Spleen (tissue), 11 donors: ENCODE measurements at regions not wholly inside any gene's neighbourhood (a gene's known extent, or its start where the extent isn't known, plus 50 kb on each side); places are given as distances from the start of the nearest gene placed in this dataset.

ENCODE experiments used
- DNase-seq: peaks from one replicate; pipeline ENCODE4 v3.0.0-alpha.2; 2020
- H3K27ac ChIP-seq, 8 donors: fragments of 200-600 bp; sonication (generic) in 7 of 8; 1 replicate in 4 of 8; 2 replicates in 4 of 8; pipeline versions ENCODE4 v1.5.0 to v1.8.0; 2016 to 2021; ENCODE audit warnings: inconsistent platforms in 4 of 8, mild to moderate bottlenecking in 4 of 8, moderate library complexity in 1 of 8
- H3K27me3 ChIP-seq, 7 donors: fragments of 200-600 bp; sonication (generic) in 6 of 7; replicated peaks in 1 of 7; 1 replicate in 4 of 7; 2 replicates in 3 of 7; pipeline versions ENCODE4 v1.5.0 to v1.8.0; 2016 to 2021; ENCODE audit warnings: inconsistent platforms in 3 of 7, mild to moderate bottlenecking in 1 of 7
- H3K36me3 ChIP-seq, 6 donors: fragments of 200-600 bp; sonication (generic) in 5 of 6; 1 replicate in 4 of 6; 2 replicates in 2 of 6; pipeline versions ENCODE4 v1.5.0 to v1.8.0; 2016 to 2021; ENCODE audit warnings: inconsistent platforms in 2 of 6
- H3K4me1 ChIP-seq, 6 donors: fragments of 200-600 bp; sonication (generic) in 5 of 6; 1 replicate in 3 of 6; 2 replicates in 3 of 6; pipeline versions ENCODE4 v1.5.0 to v1.8.0; 2016 to 2021; ENCODE audit warnings: inconsistent platforms in 3 of 6
- H3K4me3 ChIP-seq, 8 donors: fragments of 200-600 bp; sonication (generic) in 7 of 8; 1 replicate in 4 of 8; 2 replicates in 4 of 8; pipeline versions ENCODE4 v1.5.0 to v1.8.0; 2016 to 2021; ENCODE audit warnings: inconsistent platforms in 4 of 8, mild to moderate bottlenecking in 4 of 8, moderate library complexity in 2 of 8
- H3K9me3 ChIP-seq, 8 donors: fragments of 200-600 bp; sonication (generic) in 7 of 8; 1 replicate in 4 of 8; 2 replicates in 4 of 8; pipeline versions ENCODE4 v1.5.0 to v1.8.0; 2016 to 2021; ENCODE audit warnings: inconsistent platforms in 4 of 8
- CTCF ChIP-seq, 11 experiments: fragments of 200-600 bp in 7 of 11; fragments of 450-650 bp in 4 of 11; sonication (generic) in 4 of 11; IDR thresholded peaks in 8 of 11; conservative IDR thresholded peaks in 3 of 11; 1 replicate in 7 of 11; 2 replicates in 4 of 11; pipeline versions ENCODE4 v1.4.0 to v1.8.0; 2016 to 2021; ENCODE audit warnings: antibody characterized with exemption in 11 of 11, inconsistent platforms in 4 of 11, mild to moderate bottlenecking in 1 of 11
- POLR2A ChIP-seq, 3 donors: fragments of 450-650 bp; IDR thresholded peaks; one replicate each; pipeline ENCODE4 v1.5.1; 2017; ENCODE audit warnings: antibody characterized with exemption in 3 of 3, mild to moderate bottlenecking in 1 of 3
- POLR2AphosphoS5 ChIP-seq, 3 donors: sonication (generic); formaldehyde crosslinking; IDR thresholded peaks; one replicate each; pipeline ENCODE4 v1.5.1; 2017; ENCODE audit warnings: antibody characterized with exemption in 3 of 3
- WGBS, 5 donors: extraction: QIAGEN DNeasy Blood & Tissue Kit in 3 of 5; methylation state at CpG; one replicate each; pipeline versions ENCODE4 v1.1.5 to v1.1.7; 2013 to 2018; 5-methylcytosine and 5-hydroxymethylcytosine counted together
- intact Hi-C: fragments of 100-400 bp; cut with DNase I; formaldehyde crosslinking; loops from one replicate; pipeline ENCODE4 v1.15.0; 2023; ENCODE audit warnings: low total_unique reads
- donor health status: healthy with polysubstance abuse.
- donor health status: DM: no; HTN: no; CAD: no; lungs with moderate emphysema.
- donor health status: DM: no; HTN: no; CAD: no.
- donor health status: Bipolar disorder and iron deficiency.
- donor health status: healthy.
- donor health status: DM: no; HTN: no; CAD: no.
- donor health status: DM: yes; HTN: yes; CAD: no.

DNA sequence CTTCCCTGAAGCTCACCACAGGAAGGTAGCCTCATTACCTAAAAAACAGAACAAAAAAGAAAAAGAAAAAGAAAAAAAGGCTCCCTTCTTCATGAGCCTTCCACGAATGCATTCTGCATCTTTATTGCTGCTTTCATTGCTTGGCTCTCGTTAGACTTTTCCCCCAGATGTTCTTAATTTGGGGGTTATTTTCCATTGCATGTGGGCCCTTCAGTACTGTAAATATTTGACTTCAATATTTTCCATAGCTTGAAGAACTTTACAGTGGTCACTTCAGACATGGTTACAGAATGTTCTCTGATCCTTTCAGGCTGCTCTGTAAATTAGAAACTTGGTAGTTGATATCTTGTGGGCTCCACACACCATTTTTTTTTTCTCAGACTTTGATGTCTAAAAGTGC, 65.6 kb upstream of the COPS8 start:
- WGBS, 5 donors, result 32 to 59% (median 42%) methylated on average over 2 of the region's 2 CpGs
- Histone ChIP-seq H3K4me3 (no peak overlapping the region), H3K9me3 (peaks cover 0 to 7% (median 4%) of the 10 kb centered on the region in 8 donors), H3K36me3 (no peaks in the 10 kb centered on the region), H3K27ac (no peak overlapping the region), H3K27me3 (no peaks in the 10 kb centered on the region), H3K4me1 (no peaks in the 10 kb centered on the region)
- DNase-seq, result no peak
- intact Hi-C loops, result loop anchor here (10.0 kb wide), 2 partner anchors 305 to 445 kb away; no protein-coding TSS in a partner anchor
- no peak for TF ChIP-seq POLR2A (IDR thresholded peaks at IDR 0.05)
- no peak for TF ChIP-seq CTCF (IDR thresholded peaks at IDR 0.05 in 8 of 11, conservative IDR thresholded peaks at IDR 0.05 in 3 of 11)
- TF ChIP-seq POLR2AphosphoS5 (IDR thresholded peaks at IDR 0.05), result no peak

DNA sequence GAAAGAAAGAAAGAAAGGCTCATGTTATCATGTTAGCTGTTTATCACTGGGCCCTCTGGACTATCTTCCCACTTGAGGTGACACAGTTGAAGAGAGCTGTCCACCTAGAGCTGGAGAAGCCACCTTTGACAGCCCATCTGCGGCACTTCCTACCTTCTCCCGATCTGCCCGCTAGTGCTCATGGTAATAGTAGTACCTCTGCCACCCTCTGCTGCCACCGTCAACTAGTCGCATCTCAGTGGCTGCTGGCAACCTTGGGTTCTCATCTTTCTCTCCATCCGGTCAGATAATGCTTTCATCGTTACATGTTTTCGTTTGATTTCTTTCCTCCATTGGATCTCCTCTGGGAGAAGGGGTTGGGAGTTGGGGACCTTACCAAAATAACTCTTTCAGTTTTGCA, 63.2 kb upstream of the COPS8 start:
- H3K36me3 ChIP-seq, result no peaks in the 10 kb centered on the region
- intact Hi-C loops, result loop anchor here (10.0 kb wide), 2 partner anchors 308 to 448 kb away; no protein-coding TSS in a partner anchor
- DNase-seq, result no peak
- H3K27me3 ChIP-seq, result no peaks in the 10 kb centered on the region
- TF ChIP-seq POLR2A (IDR thresholded peaks at IDR 0.05) (no peak), POLR2AphosphoS5 (IDR thresholded peaks at IDR 0.05) (no peak), CTCF (IDR thresholded peaks at IDR 0.05 in 8 of 11, conservative IDR thresholded peaks at IDR 0.05 in 3 of 11) (no peak)
- 91 to 95% (median 93%) methylated on average over 8 of the region's 8 CpGs for WGBS, 5 donors
- peaks cover 0 to 7% (median 4%) of the 10 kb centered on the region in 8 donors for H3K9me3 ChIP-seq
- H3K4me1 ChIP-seq, result peaks cover 0 to 10% (median 4%) of the 10 kb centered on the region in 6 donors
- H3K4me3 ChIP-seq, result no peak overlapping the region
- H3K27ac ChIP-seq, result no peak overlapping the region

- TF ChIP-seq CTCF (IDR thresholded peaks at IDR 0.05 in 8 of 11, conservative IDR thresholded peaks at IDR 0.05 in 3 of 11), result no peak
- no peak for TF ChIP-seq POLR2AphosphoS5 (IDR thresholded peaks at IDR 0.05)
- TF ChIP-seq POLR2A (IDR thresholded peaks at IDR 0.05), result no peak
- peaks cover 0 to 7% (median 4%) of the 10 kb centered on the region in 8 donors for H3K9me3 ChIP-seq
- peaks cover 0 to 13% (median 4%) of the 10 kb centered on the region in 6 donors for H3K4me1 ChIP-seq
- H3K4me3 ChIP-seq, result no peak overlapping the region
- no peak for DNase-seq
- intact Hi-C loops, result loop anchor here (10.0 kb wide), 2 partner anchors 309 to 449 kb away; no protein-coding TSS in a partner anchor
- H3K27me3 ChIP-seq, result no peaks in the 10 kb centered on the region
- H3K36me3 ChIP-seq, result no peaks in the 10 kb centered on the region
- no peak overlapping the region for H3K27ac ChIP-seq
These were observed 61.4 kb upstream of the COPS8 start for GRCh38 chr2:237024255-237024654.

GRCh38 chr2:237025090-237025865, 60.4 kb upstream of the COPS8 start:
- Histone ChIP-seq H3K36me3 (no peaks in the 10 kb centered on the region), H3K4me1 (peaks cover 0 to 13% (median 4%) of the 10 kb centered on the region in 6 donors), H3K9me3 (peaks cover 0 to 7% (median 4%) of the 10 kb centered on the region in 8 donors), H3K27ac (no peak overlapping the region), H3K4me3 (no peak overlapping the region), H3K27me3 (no peaks in the 10 kb centered on the region)
- WGBS, 5 donors, result 82 to 91% (median 84%) methylated on average over 10 of the region's 10 CpGs
- intact Hi-C loops, result loop anchor here (10.0 kb wide), 2 partner anchors 310 to 450 kb away; no protein-coding TSS in a partner anchor
- DNase-seq, result no peak
- TF ChIP-seq POLR2AphosphoS5 (IDR thresholded peaks at IDR 0.05), result peak in 1 of 3 donors; percentile 9
- no peak for TF ChIP-seq POLR2A (IDR thresholded peaks at IDR 0.05)
